GM12864 (cell line): ENCODE measurements at regions not wholly inside any gene's neighbourhood (a gene's known extent, or its start where the extent isn't known, plus 50 kb on each side); places are given as distances from the start of the nearest gene placed in this dataset.

Experiments
- DNase-seq: peaks from one replicate; pipeline ENCODE4 v3.0.0-alpha.2; 2011; ENCODE audit warnings: low read depth
- H3K4me3 ChIP-seq: 2 replicates; pipeline ENCODE4 v1.5.1; 2011; ENCODE audit warnings: mild to moderate bottlenecking, low read depth, low read length, control low read depth
- TF ChIP-seq, protein P1 (sequence below): IDR thresholded peaks from 2 replicates; pipeline ENCODE4 v1.5.1; 2011; ENCODE audit warnings: low read depth, mild to moderate bottlenecking, moderate library complexity, low read length, control low read depth, inconsistent platforms; ENCODE audit errors: missing control alignments

- no peak for DNase-seq
- H3K4me3 ChIP-seq, result no peak overlapping the region
- TF ChIP-seq, protein P1, sequence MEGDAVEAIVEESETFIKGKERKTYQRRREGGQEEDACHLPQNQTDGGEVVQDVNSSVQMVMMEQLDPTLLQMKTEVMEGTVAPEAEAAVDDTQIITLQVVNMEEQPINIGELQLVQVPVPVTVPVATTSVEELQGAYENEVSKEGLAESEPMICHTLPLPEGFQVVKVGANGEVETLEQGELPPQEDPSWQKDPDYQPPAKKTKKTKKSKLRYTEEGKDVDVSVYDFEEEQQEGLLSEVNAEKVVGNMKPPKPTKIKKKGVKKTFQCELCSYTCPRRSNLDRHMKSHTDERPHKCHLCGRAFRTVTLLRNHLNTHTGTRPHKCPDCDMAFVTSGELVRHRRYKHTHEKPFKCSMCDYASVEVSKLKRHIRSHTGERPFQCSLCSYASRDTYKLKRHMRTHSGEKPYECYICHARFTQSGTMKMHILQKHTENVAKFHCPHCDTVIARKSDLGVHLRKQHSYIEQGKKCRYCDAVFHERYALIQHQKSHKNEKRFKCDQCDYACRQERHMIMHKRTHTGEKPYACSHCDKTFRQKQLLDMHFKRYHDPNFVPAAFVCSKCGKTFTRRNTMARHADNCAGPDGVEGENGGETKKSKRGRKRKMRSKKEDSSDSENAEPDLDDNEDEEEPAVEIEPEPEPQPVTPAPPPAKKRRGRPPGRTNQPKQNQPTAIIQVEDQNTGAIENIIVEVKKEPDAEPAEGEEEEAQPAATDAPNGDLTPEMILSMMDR, result no peak
These were observed 91.3 kb upstream of the FAM171A1 start for GRCh38 chr10:15462253-15462897.

GRCh38 chr10:15461353-15462108 lies 90.4 kb upstream of the FAM171A1 start:
- TF ChIP-seq, protein P1, result no peak
- DNase-seq, result no peak

GRCh38 chr10:15460661-15461060 lies 89.6 kb upstream of the FAM171A1 start:
- H3K4me3 ChIP-seq, result no peak overlapping the region
- TF ChIP-seq, protein P1, result no peak
- no peak for DNase-seq

More at GRCh38 chr10:15461353-15462108, 90.4 kb upstream of the FAM171A1 start:
- H3K4me3 ChIP-seq, result no peak overlapping the region

- TF ChIP-seq, protein P1, result no peak
- no peak overlapping the region for H3K4me3 ChIP-seq
These were observed 88.1 kb upstream of the FAM171A1 start for GRCh38 chr10:15459218-15459617.

GRCh38 chr10:15457382-15457781 lies 86.3 kb upstream of the FAM171A1 start:
- TF ChIP-seq, protein P1, result no peak
- no peak for DNase-seq
- no peak overlapping the region for H3K4me3 ChIP-seq

More at GRCh38 chr10:15459218-15459617, 88.1 kb upstream of the FAM171A1 start:
- no peak for DNase-seq

- H3K4me3 ChIP-seq, result no peak overlapping the region
- DNase-seq, result no peak
- TF ChIP-seq, protein P1, result no peak
These were observed 84.4 kb upstream of the FAM171A1 start for GRCh38 chr10:15455456-15455855.
